ENCODE measurements at regions not wholly inside any gene's neighbourhood (a gene's known extent, or its start where the extent isn't known, plus 50 kb on each side); places are given as distances from the start of the nearest gene placed in this dataset.

DNA sequence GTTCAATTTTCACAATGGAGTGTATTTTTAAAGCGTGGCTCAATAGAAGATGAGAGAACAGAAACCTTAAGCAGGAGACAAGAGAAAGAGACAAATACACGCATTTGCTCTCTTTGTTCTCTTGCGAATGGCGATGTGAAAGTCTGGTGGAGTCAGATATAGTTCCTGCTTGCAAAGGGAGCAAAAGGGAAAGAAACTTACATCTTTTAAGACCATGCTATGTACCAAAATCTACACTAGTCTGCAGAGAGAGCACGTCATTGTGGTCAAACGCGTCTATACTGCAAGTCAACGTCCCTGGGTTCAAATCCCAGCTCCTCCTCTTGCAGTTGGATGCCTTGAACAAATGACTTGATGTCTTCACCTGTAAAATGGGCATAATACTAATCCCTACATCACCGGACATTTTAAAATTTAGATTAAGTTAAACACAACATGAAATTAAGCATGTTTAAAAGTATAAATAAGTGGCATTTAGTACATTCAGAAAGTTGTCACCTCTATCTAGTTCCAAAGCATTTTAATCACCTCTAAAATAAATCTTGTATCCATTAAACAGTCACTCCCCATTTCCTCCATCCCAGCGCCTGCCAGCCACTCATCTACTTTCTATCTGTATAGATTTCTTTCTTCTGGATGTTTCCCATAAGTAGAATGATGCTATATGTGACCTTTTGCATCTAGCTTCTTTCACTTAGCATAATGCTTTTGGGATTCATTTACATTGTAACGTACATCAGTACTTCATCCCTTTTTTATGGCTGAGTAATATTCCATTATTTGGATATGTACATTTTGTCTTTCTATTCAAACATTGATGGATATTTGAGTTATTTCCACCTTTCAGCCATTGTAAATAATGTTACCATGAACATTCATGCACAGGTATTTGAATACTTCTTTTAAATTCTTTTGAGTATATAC, 406.9 kb downstream of the TMEM114 start:
- TF ChIP-seq POLR2A (IDR thresholded peaks at IDR 0.05) (no peak), CTCF (IDR thresholded peaks at IDR 0.05) (no peak), POLR2AphosphoS5 (IDR thresholded peaks at IDR 0.05; ENCODE audit: insufficient read depth in 1 of 2, low read depth in 1 of 2) (no peak)

Data from vagina (tissue), 2 donors.